ENCODE measurements at regions not wholly inside any gene's neighbourhood (a gene's known extent, or its start where the extent isn't known, plus 50 kb on each side); places are given as distances from the start of the nearest gene placed in this dataset.
"Not testable (repeated sequence)": the region's sequence is repeated elsewhere in the genome, so short reads cannot be mapped to it uniquely, and the experiment has no call there.

- H3K4me3 ChIP-seq (ENCODE audit: low read length) = no peak overlapping the region
- no peak for TF ChIP-seq CTCF (IDR thresholded peaks at IDR 0.05; ENCODE audit: insufficient read depth, low read depth, low read length, missing control alignments)
- no peak for DNase-seq (ENCODE audit: low read depth)
Observed at GRCh38 chrX:117633277-117633676, 483.3 kb downstream of the KLHL13 start.

GRCh38 chrX:117628381-117628780 is 488.2 kb downstream of the KLHL13 start:
- no peak overlapping the region for H3K4me3 ChIP-seq (ENCODE audit: low read length)
- TF ChIP-seq CTCF (IDR thresholded peaks at IDR 0.05; ENCODE audit: insufficient read depth, low read depth, low read length, missing control alignments) = no peak
- DNase-seq (ENCODE audit: low read depth) = no peak

- no peak for TF ChIP-seq CTCF (IDR thresholded peaks at IDR 0.05; ENCODE audit: insufficient read depth, low read depth, low read length, missing control alignments)
- no peak overlapping the region for H3K4me3 ChIP-seq (ENCODE audit: low read length)
- DNase-seq (ENCODE audit: low read depth) = no peak
Observed at GRCh38 chrX:117610806-117611205, 505.8 kb downstream of the KLHL13 start.

GRCh38 chrX:117610049-117610448 is 506.6 kb downstream of the KLHL13 start:
- H3K4me3 ChIP-seq (ENCODE audit: low read length) = no peak overlapping the region
- no peak for DNase-seq (ENCODE audit: low read depth)
- no peak for TF ChIP-seq CTCF (IDR thresholded peaks at IDR 0.05; ENCODE audit: insufficient read depth, low read depth, low read length, missing control alignments)

- no peak overlapping the region for H3K4me3 ChIP-seq (ENCODE audit: low read length)
- DNase-seq (ENCODE audit: low read depth) = no peak
- TF ChIP-seq CTCF (IDR thresholded peaks at IDR 0.05; ENCODE audit: insufficient read depth, low read depth, low read length, missing control alignments) = no peak
Observed at GRCh38 chrX:117607561-117607960, 509.0 kb downstream of the KLHL13 start.

GRCh38 chrX:117606101-117606500 is 510.5 kb downstream of the KLHL13 start:
- not testable (repeated sequence) for DNase-seq (ENCODE audit: low read depth); H3K4me3 ChIP-seq (ENCODE audit: low read length)

GRCh38 chrX:117570160-117570559 is 546.5 kb downstream of the KLHL13 start:
- TF ChIP-seq CTCF (IDR thresholded peaks at IDR 0.05; ENCODE audit: insufficient read depth, low read depth, low read length, missing control alignments) = no peak
- DNase-seq (ENCODE audit: low read depth) = no peak
- H3K4me3 ChIP-seq (ENCODE audit: low read length) = no peak overlapping the region

GRCh38 chrX:117568238-117568637 is 548.4 kb downstream of the KLHL13 start:
- DNase-seq (ENCODE audit: low read depth) = no peak

More at GRCh38 chrX:117568238-117568637, 548.4 kb downstream of the KLHL13 start:
- no peak overlapping the region for H3K4me3 ChIP-seq (ENCODE audit: low read length)
- TF ChIP-seq CTCF (IDR thresholded peaks at IDR 0.05; ENCODE audit: insufficient read depth, low read depth, low read length, missing control alignments) = no peak
